ELF-1 (cell line): ENCODE measurements at regions not wholly inside any gene's neighbourhood (a gene's known extent, or its start where the extent isn't known, plus 50 kb on each side); places are given as distances from the start of the nearest gene placed in this dataset.
"Not testable (repeated sequence)": the region's sequence is repeated elsewhere in the genome, so short reads cannot be mapped to it uniquely, and the experiment has no call there.

ENCODE experiments used
- DNase-seq: peaks from one replicate; pipeline ENCODE4 v3.0.0-alpha.2; 2016; ENCODE audit warnings: low read depth, low spot score

DNA sequence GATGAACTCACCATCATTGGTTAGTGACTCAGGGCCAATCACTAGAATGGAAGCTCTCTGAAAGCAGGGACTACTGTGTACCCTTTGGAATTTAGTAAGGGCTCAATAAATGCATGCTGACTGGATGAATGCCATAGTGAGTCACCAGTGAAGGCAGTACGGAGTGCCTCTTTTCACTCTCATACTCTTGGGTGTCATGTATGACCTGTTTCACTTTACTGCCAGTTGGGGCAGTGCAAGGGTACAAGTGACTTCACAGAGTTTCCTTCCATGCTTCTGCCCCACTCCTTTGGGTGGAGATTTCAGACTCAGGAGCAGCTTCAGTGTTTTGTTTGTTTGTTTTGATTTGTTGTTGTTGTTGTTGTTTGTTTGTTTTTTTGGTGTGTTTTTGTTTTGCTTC, 57.7 kb downstream of the SOX3 start:
- no peak for DNase-seq

DNA sequence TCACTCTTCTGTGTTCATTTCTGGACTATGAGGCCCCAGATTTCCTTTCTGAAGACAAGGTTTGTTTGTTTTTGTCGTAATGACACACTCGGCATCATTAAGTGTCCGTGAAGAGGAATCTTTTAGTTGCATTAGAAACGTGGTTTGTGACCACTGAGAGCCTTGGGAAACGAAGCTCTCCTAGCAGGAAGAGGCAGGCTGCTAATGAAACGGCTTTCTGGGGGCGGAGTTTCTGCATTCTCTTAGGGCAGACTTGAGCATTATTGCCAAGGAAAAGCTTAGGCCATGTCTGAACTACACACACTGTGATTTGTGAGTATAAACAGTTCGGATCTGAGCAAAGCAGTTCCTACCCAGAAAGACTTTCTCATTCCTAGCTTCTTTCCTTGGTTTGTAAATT, 64.0 kb downstream of the SOX3 start:
- peak; percentile 66 for DNase-seq

DNA sequence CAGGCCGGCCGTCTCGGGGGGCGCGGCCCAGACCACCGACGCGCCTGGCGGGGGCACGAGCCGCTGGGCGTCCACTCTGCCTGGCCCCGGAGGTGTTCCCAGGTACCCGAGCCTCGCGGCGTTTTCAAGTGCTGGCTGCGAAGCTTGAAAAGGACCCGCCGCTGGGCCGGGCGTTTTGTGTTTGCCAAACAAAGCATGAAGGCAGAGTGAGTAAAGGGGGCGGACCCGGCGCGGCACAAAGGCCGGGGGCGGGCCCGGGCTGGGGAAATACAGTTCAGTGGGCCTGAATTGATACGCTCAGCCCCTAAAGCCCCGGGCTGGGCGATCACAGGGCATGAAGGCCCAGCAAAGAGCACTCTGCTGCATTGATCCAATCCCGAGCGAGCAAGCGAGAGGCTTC, 65.4 kb downstream of the SOX3 start:
- peak; percentile 98 for DNase-seq

GRCh38 chrX:140434347-140434746, 70.5 kb downstream of the SOX3 start:
- peak; percentile 66 for DNase-seq

- no peak for DNase-seq
These were observed 71.3 kb downstream of the SOX3 start for GRCh38 chrX:140433582-140433981.

DNA sequence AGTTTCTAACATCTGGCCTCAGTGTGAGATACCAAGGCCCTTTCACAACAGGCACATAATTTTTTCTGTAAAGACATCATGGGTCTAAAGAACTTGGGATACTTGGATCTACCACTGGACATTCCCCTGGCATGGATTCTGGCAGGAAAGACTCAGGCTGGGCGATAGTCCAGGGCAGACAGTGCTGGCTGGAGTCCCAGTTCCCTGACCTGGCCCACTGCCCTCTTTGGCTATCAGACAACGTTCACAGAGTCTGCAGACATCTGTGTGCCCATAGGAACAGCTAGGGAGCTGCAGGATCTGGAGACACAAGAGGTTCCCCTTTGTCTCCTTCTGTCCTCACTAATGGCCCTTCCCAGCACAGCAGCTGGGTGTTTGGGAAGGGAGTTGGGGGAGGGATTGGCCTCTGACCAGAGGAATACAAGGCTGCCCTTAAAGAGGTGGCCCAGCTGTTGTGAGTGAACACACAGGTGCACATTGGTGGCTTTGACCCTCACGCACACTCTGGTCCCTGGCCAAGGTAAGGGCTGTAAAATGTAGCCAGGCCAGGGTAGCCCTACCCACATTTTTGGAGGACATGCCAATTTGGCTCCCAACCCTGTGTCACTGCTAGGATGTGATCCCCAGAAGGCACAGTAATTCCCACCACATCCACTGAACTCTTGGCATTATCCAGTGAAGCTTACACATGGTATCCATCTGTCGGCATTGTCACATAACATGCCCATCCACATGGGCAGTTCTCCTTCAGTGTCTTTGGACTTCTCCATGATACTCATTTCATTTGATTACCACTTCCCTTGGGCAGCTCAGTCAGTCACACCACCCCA, 72.3 kb downstream of the SOX3 start:
- DNase-seq, result no peak

- no peak for DNase-seq
These were observed 73.3 kb downstream of the SOX3 start for GRCh38 chrX:140431521-140431920.

DNA sequence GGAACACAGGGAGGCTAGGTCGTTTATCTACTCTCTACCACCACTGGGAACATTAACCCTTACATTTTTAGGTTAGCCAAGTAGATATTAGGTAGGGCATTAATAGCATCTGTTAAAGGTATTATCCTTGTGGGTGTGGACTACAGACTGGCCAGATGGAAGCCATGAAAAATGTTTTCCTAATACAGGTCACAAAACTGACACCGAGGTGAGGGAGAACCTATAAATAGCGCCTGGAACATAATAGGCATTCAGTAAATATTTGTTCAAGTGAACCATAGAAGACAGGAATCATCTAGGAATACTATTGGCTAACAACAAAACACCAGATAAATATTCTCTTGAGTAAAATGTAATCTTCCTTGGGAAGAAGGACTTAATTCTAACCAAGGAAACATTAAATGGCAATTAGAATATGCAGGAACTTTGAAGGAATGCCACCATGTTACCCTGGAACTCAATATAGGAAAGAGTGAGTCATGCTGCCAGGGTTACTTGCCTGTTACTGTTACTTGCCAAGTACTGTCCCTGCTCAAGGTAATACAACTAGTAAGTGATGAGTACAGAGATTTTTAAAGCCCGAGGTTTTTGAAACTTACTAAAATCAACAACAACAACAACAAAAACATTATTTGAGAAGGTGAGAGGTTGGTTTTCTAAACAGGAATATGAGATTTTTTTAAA, 79.0 kb downstream of the SOX3 start:
- no peak for DNase-seq

DNA sequence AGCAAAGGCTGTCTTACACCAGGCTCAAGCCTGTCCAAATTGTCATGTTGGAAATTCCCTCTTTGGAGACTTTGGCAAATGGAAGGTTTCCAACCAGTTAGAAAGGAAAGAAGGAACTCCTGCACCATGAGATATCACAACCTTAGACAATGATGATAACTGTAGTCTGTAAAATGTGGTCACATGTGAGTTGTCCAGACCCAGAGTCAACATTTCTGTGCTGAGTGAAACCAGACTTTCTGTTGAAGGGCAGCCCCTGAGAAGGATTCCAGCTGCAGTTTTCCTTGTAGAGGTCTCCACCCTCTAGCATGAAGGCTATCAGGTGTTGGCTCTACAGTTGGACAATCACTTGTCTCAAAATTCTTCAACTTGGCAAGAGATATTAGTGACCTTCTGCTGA, 82.4 kb downstream of the SOX3 start:
- no peak for DNase-seq

GRCh38 chrX:140402131-140402530, 102.7 kb downstream of the SOX3 start:
- not testable (repeated sequence) for DNase-seq

DNA sequence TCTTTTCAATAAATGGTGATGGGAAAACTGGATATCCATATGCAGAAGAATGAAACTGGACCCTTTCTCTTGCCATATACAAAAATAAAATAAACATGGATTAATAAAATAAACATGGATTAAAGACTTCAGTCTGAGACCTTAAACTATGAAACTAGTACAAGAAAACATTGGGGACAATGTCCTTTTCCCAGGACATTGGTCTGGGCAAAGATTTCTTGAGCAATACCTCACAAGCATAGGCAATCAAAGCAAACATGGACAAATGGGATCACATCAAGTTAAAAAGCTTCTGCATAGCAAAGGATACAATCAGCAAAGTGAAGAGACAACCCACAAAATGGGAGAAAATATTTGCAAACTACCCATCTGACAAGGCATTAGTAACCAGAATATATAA, 108.5 kb downstream of the SOX3 start:
- not testable (repeated sequence) for DNase-seq

GRCh38 chrX:140393507-140393906, 111.4 kb downstream of the SOX3 start:
- DNase-seq, result no peak

GRCh38 chrX:140391313-140391712, 113.6 kb downstream of the SOX3 start:
- DNase-seq, result no peak

GRCh38 chrX:140389331-140389730, 115.5 kb downstream of the SOX3 start:
- DNase-seq, result no peak

- no peak for DNase-seq
These were observed 142.0 kb downstream of the SOX3 start for GRCh38 chrX:140362861-140363260.

GRCh38 chrX:140360924-140361323, 143.9 kb downstream of the SOX3 start:
- DNase-seq, result no peak

GRCh38 chrX:140360284-140360683, 144.6 kb downstream of the SOX3 start:
- DNase-seq, result no peak

DNA sequence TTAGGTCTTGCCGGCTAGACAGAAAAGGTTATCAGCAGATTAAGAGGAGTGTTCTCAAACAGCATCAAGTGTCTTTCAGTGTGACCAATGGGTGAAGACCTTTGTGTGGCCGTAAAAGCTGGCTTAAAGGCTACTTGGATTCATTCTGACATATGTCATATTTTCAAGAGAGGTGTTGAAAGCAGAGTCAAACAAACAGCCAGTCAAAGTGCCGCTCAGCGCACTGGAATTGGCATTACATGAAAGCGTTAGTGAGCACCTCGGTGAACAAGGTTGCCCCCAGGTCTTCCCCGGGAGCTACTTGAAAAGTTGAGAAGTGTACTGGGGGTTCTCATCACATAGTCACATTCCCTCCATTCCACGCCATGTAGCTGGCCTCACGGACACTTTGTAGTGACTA, 148.9 kb downstream of the SOX3 start:
- DNase-seq, result peak; percentile 27

- no peak for DNase-seq
These were observed 149.4 kb downstream of the SOX3 start for GRCh38 chrX:140355429-140355828.

DNA sequence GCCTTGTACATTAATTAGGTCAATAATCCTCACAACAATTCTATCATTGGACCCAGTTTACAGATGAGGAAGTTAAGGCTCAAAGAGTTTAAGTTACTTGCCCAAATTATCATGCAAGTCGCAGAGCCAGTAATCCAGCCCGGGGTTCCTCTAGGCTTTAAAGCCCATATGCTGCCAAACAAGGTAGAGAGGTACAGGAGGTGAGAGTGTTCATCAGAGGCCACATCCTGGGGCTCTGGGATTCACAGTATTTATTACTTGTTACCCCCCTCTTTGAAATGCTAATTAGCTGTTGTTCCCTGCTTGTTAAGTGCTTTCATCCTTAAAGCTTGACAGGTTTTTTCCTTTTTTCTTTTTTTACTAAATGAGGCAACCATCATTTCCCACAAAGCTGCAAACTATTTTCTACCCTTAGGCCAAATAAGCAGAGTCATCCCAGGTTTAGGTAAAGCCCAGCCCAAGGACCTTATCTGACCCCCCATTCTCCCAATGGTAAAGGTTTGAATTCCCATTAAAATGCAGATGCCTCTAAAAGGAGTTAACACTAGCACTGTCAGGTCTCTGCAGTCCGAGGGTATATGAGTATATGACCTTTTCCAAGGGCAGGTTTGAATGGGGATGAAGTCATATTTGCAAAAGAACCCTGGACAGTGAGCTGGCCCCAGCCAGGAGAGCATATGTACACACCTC, 150.3 kb downstream of the SOX3 start:
- peak; percentile 87 for DNase-seq

DNA sequence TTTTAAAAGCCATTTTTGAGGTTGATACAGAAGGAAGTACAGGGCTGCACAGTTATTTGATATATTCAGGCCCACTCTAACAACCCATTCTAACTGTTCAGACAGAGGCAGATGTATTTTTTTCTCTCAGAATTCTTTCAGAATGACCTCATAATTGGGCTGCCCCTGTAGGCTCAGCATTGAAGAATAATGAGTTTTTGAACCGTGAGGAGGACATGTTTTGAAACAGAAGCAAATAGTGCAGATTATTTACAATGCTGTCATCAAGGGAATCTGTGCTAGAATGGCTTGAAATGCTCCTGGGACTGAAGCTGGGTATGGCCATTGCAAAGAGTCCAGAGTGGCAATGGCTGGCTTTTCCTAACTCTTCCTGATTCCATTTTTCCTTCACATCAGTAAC, 158.1 kb downstream of the SOX3 start:
- no peak for DNase-seq

DNA sequence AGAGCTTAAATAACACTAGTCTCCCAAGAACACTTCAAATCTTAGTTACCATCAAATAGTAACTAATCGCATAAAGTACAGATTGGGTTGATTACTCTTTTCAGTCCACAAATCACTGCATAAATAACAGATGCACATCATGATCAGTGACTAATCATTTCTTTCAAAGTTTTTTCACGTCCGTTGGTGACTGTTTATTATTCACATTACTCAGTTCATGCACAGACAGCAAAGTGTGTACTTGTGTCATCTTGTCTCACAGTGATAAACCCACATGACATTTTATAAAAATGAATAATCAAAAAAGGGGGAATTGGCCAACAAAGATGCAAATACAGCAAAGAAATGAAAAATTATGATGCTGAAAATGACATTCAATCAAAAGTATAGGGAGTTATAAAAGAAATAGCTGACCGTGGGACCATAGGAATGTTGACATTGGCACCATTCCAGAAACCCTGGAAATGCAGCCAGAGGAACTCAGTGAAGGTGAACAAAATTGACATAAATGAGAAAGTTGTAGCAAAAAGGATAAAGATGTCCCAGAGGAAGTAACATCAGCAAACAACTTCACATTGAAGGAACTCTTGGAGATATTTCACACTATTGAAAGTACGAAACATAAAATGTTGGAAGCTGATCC, 161.5 kb downstream of the SOX3 start:
- no peak for DNase-seq
